Transverse colon (tissue), 4 donors: ENCODE measurements at regions not wholly inside any gene's neighbourhood (a gene's known extent, or its start where the extent isn't known, plus 50 kb on each side); places are given as distances from the start of the nearest gene placed in this dataset.

Source experiments
- DNase-seq: peaks from one replicate; pipeline ENCODE4 v3.0.0-alpha.2; 2019
- H3K27ac ChIP-seq, 4 donors: fragments of 200-600 bp; sonication (generic); 2 replicates each; pipeline ENCODE4 v1.5.1; 2016 to 2018; ENCODE audit warnings: inconsistent platforms in 4 of 4
- H3K27me3 ChIP-seq: fragments of 200-600 bp; sonication (generic); 2 replicates; pipeline ENCODE4 v1.5.1; 2017; ENCODE audit warnings: inconsistent platforms
- H3K36me3 ChIP-seq, 4 donors: fragments of 200-600 bp; sonication (generic); 2 replicates each; pipeline ENCODE4 v1.5.1; 2017 to 2019; ENCODE audit warnings: inconsistent platforms in 4 of 4
- H3K4me1 ChIP-seq, 4 donors: fragments of 200-600 bp; sonication (generic); 2 replicates each; pipeline ENCODE4 v1.5.1; 2017 to 2020; ENCODE audit warnings: inconsistent platforms in 4 of 4
- H3K4me3 ChIP-seq, 4 donors: fragments of 200-600 bp; sonication (generic); 1 replicate in 1 of 4; 2 replicates in 3 of 4; pipeline versions ENCODE4 v1.5.1 to v1.6.1; 2017 to 2019; ENCODE audit warnings: inconsistent platforms in 4 of 4
- H3K9me3 ChIP-seq, 2 donors: fragments of 200-600 bp; sonication (generic); 2 replicates each; pipeline ENCODE4 v1.5.1; 2017 to 2019; ENCODE audit warnings: inconsistent platforms in 2 of 2
- CTCF ChIP-seq, 5 experiments: fragments of 200-600 bp in 3 of 5; fragments of 450-650 bp in 2 of 5; sonication (generic) in 3 of 5; IDR thresholded peaks; 1 replicate in 2 of 5; 2 replicates in 3 of 5; pipeline ENCODE4 v1.5.1; 2016 to 2017; ENCODE audit warnings: antibody characterized with exemption in 5 of 5, inconsistent platforms in 3 of 5, mild to moderate bottlenecking in 2 of 5, moderate library complexity in 1 of 5
- EP300 ChIP-seq: sonication (generic); formaldehyde crosslinking; IDR thresholded peaks from one replicate; pipeline ENCODE4 v1.6.1; 2017; ENCODE audit warnings: antibody characterized with exemption, low read depth
- POLR2A ChIP-seq: fragments of 450-650 bp; IDR thresholded peaks from one replicate; pipeline ENCODE4 v1.6.1; 2016; ENCODE audit warnings: antibody characterized with exemption, mild to moderate bottlenecking, moderate library complexity
- POLR2AphosphoS5 ChIP-seq, 3 donors: sonication (generic); formaldehyde crosslinking; IDR thresholded peaks; one replicate each; pipeline ENCODE4 v1.6.1; 2016; ENCODE audit warnings: antibody characterized with exemption in 3 of 3
- WGBS, 2 donors: methylation state at CpG; one replicate each; pipeline ENCODE4 v1.1.5; 2018; ENCODE audit warnings: low coverage in 1 of 2; 5-methylcytosine and 5-hydroxymethylcytosine counted together
- in situ Hi-C, 4 donors: fragments of 200-750 bp; cut with MboI; loops; one replicate each; pipeline versions ENCODE4 v1.15.0 to v1.15.1; 2017; ENCODE audit warnings: low sequenced_read_pairs in 3 of 4, low pct_ligation_motif_present in 1 of 4, low pct_unique_long_range_greater_than_20kb in 1 of 4
- intact Hi-C: fragments of 100-400 bp; cut with DNase I; formaldehyde crosslinking; loops from one replicate; pipeline ENCODE4 v1.15.1; 2023; ENCODE audit warnings: low total_unique reads

GRCh38 chr21:22235866-22236590 is 1237.8 kb downstream of the NCAM2 start:
- intact Hi-C loops: no loop called here
- H3K27ac ChIP-seq: no peak overlapping the region
- H3K4me3 ChIP-seq: no peak overlapping the region
- in situ Hi-C loops: no loop called here
- H3K9me3 ChIP-seq: no peaks in the 10 kb centered on the region
- DNase-seq: no peak
- no peaks in the 10 kb centered on the region for H3K4me1 ChIP-seq
- no peaks in the 10 kb centered on the region for H3K27me3 ChIP-seq
- WGBS, 2 donors: 63 to 65% methylated on average over 3 to 4 of the region's 4 CpGs
- TF ChIP-seq CTCF (IDR thresholded peaks at IDR 0.05) (no peak), EP300 (no peak), POLR2AphosphoS5 (IDR thresholded peaks at IDR 0.05) (no peak), POLR2A (no peak)
- H3K36me3 ChIP-seq: no peaks in the 10 kb centered on the region

GRCh38 chr21:22244516-22244915 is 1246.3 kb downstream of the NCAM2 start:
- Histone ChIP-seq H3K4me3 (no peak overlapping the region), H3K9me3 (no peaks in the 10 kb centered on the region), H3K36me3 (no peaks in the 10 kb centered on the region), H3K4me1 (no peaks in the 10 kb centered on the region), H3K27me3 (no peaks in the 10 kb centered on the region), H3K27ac (no peak overlapping the region)
- 44 to 49% methylated on average over 2 of the region's 2 CpGs for WGBS, 2 donors
- intact Hi-C loops: loop anchor here (5.0 kb wide), 1 partner anchor 1297 kb away; no protein-coding TSS in a partner anchor
- in situ Hi-C loops: no loop called here
- no peak for DNase-seq
- no peak for TF ChIP-seq CTCF (IDR thresholded peaks at IDR 0.05)
- TF ChIP-seq POLR2A: no peak
- TF ChIP-seq POLR2AphosphoS5 (IDR thresholded peaks at IDR 0.05): no peak
- no peak for TF ChIP-seq EP300

GRCh38 chr21:22250355-22250754 is 1252.1 kb downstream of the NCAM2 start:
- TF ChIP-seq POLR2AphosphoS5 (IDR thresholded peaks at IDR 0.05) (no peak), CTCF (IDR thresholded peaks at IDR 0.05) (no peak), EP300 (no peak)
- intact Hi-C loops (no loop called here), in situ Hi-C loops (no loop called here)
- Histone ChIP-seq H3K27ac (no peak overlapping the region), H3K9me3 (no peaks in the 10 kb centered on the region), H3K4me1 (no peaks in the 10 kb centered on the region), H3K27me3 (no peaks in the 10 kb centered on the region), H3K36me3 (no peaks in the 10 kb centered on the region), H3K4me3 (no peak overlapping the region)
- WGBS, 2 donors: 68 to 87% methylated on average over 3 of the region's 3 CpGs
- no peak for DNase-seq

GRCh38 chr21:22253761-22254160 is 1255.6 kb downstream of the NCAM2 start:
- in situ Hi-C loops: no loop called here
- no peak for DNase-seq
- H3K27ac ChIP-seq: no peak overlapping the region
- intact Hi-C loops: no loop called here
- no peaks in the 10 kb centered on the region for H3K4me1 ChIP-seq
- H3K4me3 ChIP-seq: no peak overlapping the region
- H3K9me3 ChIP-seq: no peaks in the 10 kb centered on the region
- H3K36me3 ChIP-seq: no peaks in the 10 kb centered on the region
- TF ChIP-seq POLR2AphosphoS5 (IDR thresholded peaks at IDR 0.05) (no peak), CTCF (IDR thresholded peaks at IDR 0.05) (no peak), EP300 (no peak), POLR2A (no peak)
- no peaks in the 10 kb centered on the region for H3K27me3 ChIP-seq
- WGBS, 2 donors: 76 to 79% methylated on average over 2 of the region's 2 CpGs
